HG03520 (cell line): ENCODE measurements at regions not wholly inside any gene's neighbourhood (a gene's known extent, or its start where the extent isn't known, plus 50 kb on each side); places are given as distances from the start of the nearest gene placed in this dataset.

Experiments
- ATAC-seq: cut with Tn5 transposase; IDR thresholded peaks from one replicate; pipeline ENCODE4 v1.9.1; 2021; ENCODE audit warnings: mild to moderate bottlenecking, moderate library complexity; ENCODE audit not compliant: unreplicated experiment

GRCh38 chr3:174767853-174768382, 91.2 kb upstream of the NAALADL2 start:
- ATAC-seq, result no peak

GRCh38 chr3:174769171-174769570, 90.0 kb upstream of the NAALADL2 start:
- ATAC-seq, result no peak

DNA sequence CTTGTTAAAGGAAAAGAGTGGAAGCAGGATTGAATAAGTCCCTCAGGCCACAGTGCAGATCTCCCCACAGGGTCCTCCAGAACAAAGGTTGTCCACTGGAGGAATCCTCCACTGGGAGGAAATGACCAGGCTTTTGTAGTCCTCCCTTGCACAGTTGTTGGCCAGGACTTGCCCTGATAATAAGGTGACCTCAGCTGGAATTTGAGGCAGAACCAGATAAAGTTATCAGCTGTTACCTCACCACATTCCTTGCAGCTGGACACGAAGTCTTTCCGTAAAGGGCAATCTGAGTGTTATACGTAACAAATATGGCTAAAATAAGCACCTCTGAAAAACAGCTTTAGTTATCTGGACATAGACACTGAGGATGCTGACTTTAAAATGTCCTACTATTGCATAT, 83.5 kb upstream of the NAALADL2 start:
- no peak for ATAC-seq

- no peak for ATAC-seq
Observed at GRCh38 chr3:174776123-174776522, 83.0 kb upstream of the NAALADL2 start.

DNA sequence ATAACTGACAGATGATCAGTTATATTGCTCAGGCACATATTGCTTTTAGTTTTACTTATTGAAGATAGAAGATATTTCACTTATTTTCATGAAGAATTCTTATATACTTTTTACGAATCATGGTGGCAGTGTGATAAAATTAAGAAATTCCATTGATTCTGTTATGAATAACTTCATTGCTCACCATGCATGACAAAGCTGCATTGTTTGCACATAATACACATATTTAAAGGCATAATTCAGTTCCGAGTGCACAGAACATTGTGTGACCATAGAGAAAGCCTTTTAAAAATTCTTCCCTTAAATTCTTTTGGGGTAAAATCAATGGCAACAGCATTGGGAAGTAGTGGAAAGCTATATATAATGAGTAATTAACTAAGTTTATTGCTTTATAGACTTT, 82.5 kb upstream of the NAALADL2 start:
- no peak for ATAC-seq

DNA sequence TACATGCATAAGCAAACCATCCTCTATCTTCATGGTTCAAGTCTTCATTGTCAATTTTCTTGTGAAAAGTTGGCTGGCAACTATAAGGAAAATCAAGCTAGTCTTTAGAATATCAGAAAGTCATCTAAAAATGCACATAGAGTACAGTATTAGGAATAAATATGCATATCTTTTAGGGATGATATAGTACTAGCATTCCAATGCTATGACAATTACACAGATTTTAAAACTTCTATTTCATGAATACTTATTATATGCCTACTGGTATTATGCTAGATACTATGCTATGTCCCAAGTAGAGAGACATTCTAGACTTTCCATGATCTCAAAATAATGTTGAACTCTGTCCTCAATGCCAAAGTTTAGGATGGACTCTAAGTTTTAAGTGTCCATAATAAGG, 81.3 kb upstream of the NAALADL2 start:
- ATAC-seq, result no peak

GRCh38 chr3:174783502-174783901, 75.6 kb upstream of the NAALADL2 start:
- no peak for ATAC-seq

GRCh38 chr3:174784206-174784934, 74.8 kb upstream of the NAALADL2 start:
- ATAC-seq, result no peak

DNA sequence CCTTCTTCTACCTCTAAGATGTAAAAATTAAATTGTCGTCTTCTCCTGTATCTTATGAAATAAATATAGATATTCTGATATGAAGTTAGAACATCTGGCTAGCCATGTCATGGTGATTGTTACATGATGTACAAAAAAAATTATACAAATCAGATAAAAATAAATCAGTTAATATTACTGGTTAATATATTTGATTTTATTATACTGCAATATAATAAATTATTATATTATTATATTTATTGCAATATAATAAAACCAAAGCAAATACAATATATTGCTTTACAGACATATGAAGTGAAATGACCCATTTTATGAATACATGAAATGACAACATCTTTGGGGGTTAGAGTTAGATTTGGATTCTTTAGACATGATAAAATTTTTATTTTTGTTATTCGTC, 72.3 kb upstream of the NAALADL2 start:
- no peak for ATAC-seq

DNA sequence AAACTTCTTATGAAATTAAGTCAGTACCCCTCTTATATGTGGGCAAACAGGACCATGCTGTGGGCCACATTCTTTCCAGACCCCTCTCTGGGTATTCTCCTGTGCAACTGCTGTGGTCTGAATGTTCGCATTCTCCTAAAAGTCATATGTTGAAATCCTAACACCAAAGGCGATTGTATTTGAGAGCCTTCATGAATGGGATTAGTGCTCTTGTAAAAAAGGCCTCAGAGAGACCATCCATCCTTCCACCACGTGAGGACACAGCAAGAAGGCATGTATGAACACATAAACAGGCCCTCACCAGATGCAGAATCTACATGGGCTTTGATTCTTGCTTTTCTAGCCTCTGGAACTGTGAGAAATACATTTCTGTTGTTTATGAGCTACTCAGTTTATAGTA, 68.0 kb upstream of the NAALADL2 start:
- no peak for ATAC-seq

- no peak for ATAC-seq
Observed at GRCh38 chr3:174792864-174793263, 66.3 kb upstream of the NAALADL2 start.
